Right lobe of liver (tissue), 6 donors: ENCODE measurements at regions not wholly inside any gene's neighbourhood (a gene's known extent, or its start where the extent isn't known, plus 50 kb on each side); places are given as distances from the start of the nearest gene placed in this dataset.

Experiments
- ATAC-seq, 4 donors: fragments of 200-7000 bp; cut with Tn5 transposase; one replicate each; pipeline ENCODE4 v1.9.1; 2020; ENCODE audit warnings: mild to moderate bottlenecking in 4 of 4, moderate library complexity in 4 of 4
- DNase-seq, 3 donors: peaks; one replicate each; pipeline ENCODE4 v3.0.0-alpha.2; 2020
- H3K27ac ChIP-seq, 3 donors: fragments of 200-600 bp; one replicate each; pipeline ENCODE4 v1.8.0; 2022
- H3K27me3 ChIP-seq, 2 donors: fragments of 200-600 bp; one replicate each; pipeline ENCODE4 v1.8.0; 2022
- H3K36me3 ChIP-seq, 4 donors: fragments of 200-600 bp; sonication (generic) in 1 of 4; one replicate each; pipeline versions ENCODE4 v1.5.1 to v1.8.0; 2017 to 2022; ENCODE audit warnings: control low read depth in 1 of 4
- H3K4me1 ChIP-seq, 4 donors: fragments of 200-600 bp; sonication (generic) in 1 of 4; one replicate each; pipeline versions ENCODE4 v1.5.1 to v1.8.0; 2017 to 2022; ENCODE audit warnings: control low read depth in 1 of 4
- H3K4me3 ChIP-seq, 3 donors: fragments of 200-600 bp; one replicate each; pipeline ENCODE4 v1.8.0; 2022
- H3K9me3 ChIP-seq, 4 donors: fragments of 200-600 bp; sonication (generic) in 1 of 4; one replicate each; pipeline versions ENCODE4 v1.5.1 to v1.8.0; 2017 to 2022; ENCODE audit warnings: control low read depth in 1 of 4
- POLR2A ChIP-seq: fragments of 450-650 bp; IDR thresholded peaks from one replicate; pipeline ENCODE4 v1.6.1; 2017; ENCODE audit warnings: antibody characterized with exemption, mild to moderate bottlenecking
- WGBS: methylation state at CpG from one replicate; pipeline ENCODE4 v1.1.6; 2018; ENCODE audit warnings: low coverage, low lambda C conversion rate; ENCODE audit not compliant: insufficient coverage; ENCODE audit errors: missing lambda C conversion rate; 5-methylcytosine and 5-hydroxymethylcytosine counted together
- intact Hi-C, 2 donors: fragments of 100-400 bp; cut with DNase I; formaldehyde crosslinking; loops; one replicate each; pipeline versions ENCODE4 v1.11.2 to v1.14.1; 2022
- TF ChIP-seq, protein P1 (sequence below), 4 donors: fragments of 200-600 bp in 3 of 4; fragments of 450-650 bp in 1 of 4; IDR thresholded peaks; one replicate each; pipeline versions ENCODE4 v1.5.1 to v1.8.0; 2016 to 2022; ENCODE audit warnings: antibody characterized with exemption in 4 of 4, mild to moderate bottlenecking in 2 of 4
- donor health status: DM: no; HTN: yes; CAD: no.
- donor health status: DM: no; HTN: no; CAD: no.
- donor health status: DM: no; HTN: no; CAD: no.
- donor health status: DM: no; HTN: yes; CAD: no.
- donor health status: DM: no; HTN: yes; CAD: no.

GRCh38 chr12:58710901-58711300 lies 209.4 kb downstream of the LRIG3 start:
- Histone ChIP-seq H3K4me1 (no peaks in the 10 kb centered on the region), H3K9me3 (no peaks in the 10 kb centered on the region), H3K27me3 (no peaks in the 10 kb centered on the region), H3K4me3 (no peak overlapping the region), H3K27ac (no peak overlapping the region), H3K36me3 (no peaks in the 10 kb centered on the region)
- DNase-seq (no peak), ATAC-seq (no peak)
- no peak for TF ChIP-seq POLR2A
- TF ChIP-seq, protein P1, sequence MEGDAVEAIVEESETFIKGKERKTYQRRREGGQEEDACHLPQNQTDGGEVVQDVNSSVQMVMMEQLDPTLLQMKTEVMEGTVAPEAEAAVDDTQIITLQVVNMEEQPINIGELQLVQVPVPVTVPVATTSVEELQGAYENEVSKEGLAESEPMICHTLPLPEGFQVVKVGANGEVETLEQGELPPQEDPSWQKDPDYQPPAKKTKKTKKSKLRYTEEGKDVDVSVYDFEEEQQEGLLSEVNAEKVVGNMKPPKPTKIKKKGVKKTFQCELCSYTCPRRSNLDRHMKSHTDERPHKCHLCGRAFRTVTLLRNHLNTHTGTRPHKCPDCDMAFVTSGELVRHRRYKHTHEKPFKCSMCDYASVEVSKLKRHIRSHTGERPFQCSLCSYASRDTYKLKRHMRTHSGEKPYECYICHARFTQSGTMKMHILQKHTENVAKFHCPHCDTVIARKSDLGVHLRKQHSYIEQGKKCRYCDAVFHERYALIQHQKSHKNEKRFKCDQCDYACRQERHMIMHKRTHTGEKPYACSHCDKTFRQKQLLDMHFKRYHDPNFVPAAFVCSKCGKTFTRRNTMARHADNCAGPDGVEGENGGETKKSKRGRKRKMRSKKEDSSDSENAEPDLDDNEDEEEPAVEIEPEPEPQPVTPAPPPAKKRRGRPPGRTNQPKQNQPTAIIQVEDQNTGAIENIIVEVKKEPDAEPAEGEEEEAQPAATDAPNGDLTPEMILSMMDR (IDR thresholded peaks at IDR 0.05): no peak
- intact Hi-C loops: no loop called here

- H3K36me3 ChIP-seq: no peaks in the 10 kb centered on the region
- H3K27me3 ChIP-seq: no peaks in the 10 kb centered on the region
- DNase-seq (no peak), ATAC-seq (no peak)
- H3K4me3 ChIP-seq: no peak overlapping the region
- H3K27ac ChIP-seq: no peak overlapping the region
- H3K4me1 ChIP-seq: no peaks in the 10 kb centered on the region
- H3K9me3 ChIP-seq: no peaks in the 10 kb centered on the region
- intact Hi-C loops: no loop called here
- 56% methylated on average over 4 of the region's 4 CpGs for WGBS
- TF ChIP-seq, protein P1 (IDR thresholded peaks at IDR 0.05): no peak
- no peak for TF ChIP-seq POLR2A
Measured at GRCh38 chr12:58711974-58712373, 208.3 kb downstream of the LRIG3 start.

DNA sequence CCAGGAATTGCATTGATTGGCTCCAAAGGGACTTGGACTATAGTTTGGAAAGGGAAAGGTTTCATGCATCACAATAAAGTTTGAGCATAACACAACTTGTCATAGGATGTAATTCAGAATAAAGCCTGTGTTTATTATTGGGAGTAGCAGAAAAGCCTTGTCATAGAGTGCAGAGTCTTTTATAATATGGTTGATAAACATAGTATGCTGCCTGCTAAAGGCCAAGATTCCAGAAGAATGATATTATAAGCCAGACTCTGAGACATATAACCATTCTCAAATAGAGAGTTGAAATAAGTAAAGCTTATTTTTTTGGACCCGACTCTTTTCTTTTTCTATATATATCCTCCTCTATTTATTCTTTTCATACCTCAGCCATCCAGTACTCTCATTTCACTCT lies 207.3 kb downstream of the LRIG3 start:
- 90% methylated on average over 1 of the region's 1 CpG for WGBS
- TF ChIP-seq, protein P1 (IDR thresholded peaks at IDR 0.05): no peak
- TF ChIP-seq POLR2A: no peak
- H3K27me3 ChIP-seq: no peaks in the 10 kb centered on the region
- no peaks in the 10 kb centered on the region for H3K36me3 ChIP-seq
- no peaks in the 10 kb centered on the region for H3K9me3 ChIP-seq
- DNase-seq (no peak), ATAC-seq (no peak)
- no peaks in the 10 kb centered on the region for H3K4me1 ChIP-seq
- intact Hi-C loops: no loop called here
- H3K27ac ChIP-seq: no peak overlapping the region
- no peak overlapping the region for H3K4me3 ChIP-seq

- H3K9me3 ChIP-seq: no peaks in the 10 kb centered on the region
- H3K36me3 ChIP-seq: no peaks in the 10 kb centered on the region
- H3K27me3 ChIP-seq: no peaks in the 10 kb centered on the region
- no peak overlapping the region for H3K4me3 ChIP-seq
- TF ChIP-seq, protein P1 (IDR thresholded peaks at IDR 0.05): no peak
- TF ChIP-seq POLR2A: no peak
- DNase-seq (no peak), ATAC-seq (no peak)
- WGBS: 80% methylated on average over 1 of the region's 1 CpG
- H3K4me1 ChIP-seq: no peaks in the 10 kb centered on the region
- no peak overlapping the region for H3K27ac ChIP-seq
- intact Hi-C loops: no loop called here
Measured at GRCh38 chr12:58719161-58719560, 201.1 kb downstream of the LRIG3 start.

GRCh38 chr12:58720421-58720820 lies 199.9 kb downstream of the LRIG3 start:
- Histone ChIP-seq H3K27ac (no peak overlapping the region), H3K36me3 (no peaks in the 10 kb centered on the region), H3K4me3 (no peak overlapping the region), H3K9me3 (no peaks in the 10 kb centered on the region), H3K27me3 (no peaks in the 10 kb centered on the region), H3K4me1 (no peaks in the 10 kb centered on the region)
- TF ChIP-seq, protein P1 (IDR thresholded peaks at IDR 0.05): no peak
- no peak for TF ChIP-seq POLR2A
- ATAC-seq (no peak), DNase-seq (no peak)
- intact Hi-C loops: no loop called here
